Ectodermal cell (in vitro differentiated cells): ENCODE measurements at regions not wholly inside any gene's neighbourhood (a gene's known extent, or its start where the extent isn't known, plus 50 kb on each side); places are given as distances from the start of the nearest gene placed in this dataset.
"Not testable (repeated sequence)": the region's sequence is repeated elsewhere in the genome, so short reads cannot be mapped to it uniquely, and the experiment has no call there.

Experiments
- H3K27ac ChIP-seq: 2 replicates; pipeline ENCODE4 v1.7.0; 2013; ENCODE audit warnings: mild to moderate bottlenecking, low read depth, low read length; ENCODE audit not compliant: insufficient read depth, poor library complexity, severe bottlenecking
- H3K27me3 ChIP-seq: 2 replicates; pipeline ENCODE4 v1.7.0; 2013; ENCODE audit warnings: mild to moderate bottlenecking, low read length; ENCODE audit not compliant: insufficient read depth, control insufficient read depth, poor library complexity, severe bottlenecking
- H3K36me3 ChIP-seq: one replicate; pipeline ENCODE4 v1.7.0; 2013; ENCODE audit warnings: low read length; ENCODE audit not compliant: control insufficient read depth, insufficient read depth
- H3K4me1 ChIP-seq: one replicate; pipeline ENCODE4 v1.7.0; 2013; ENCODE audit warnings: low read length; ENCODE audit not compliant: control insufficient read depth, insufficient read depth
- H3K4me3 ChIP-seq: 2 replicates; pipeline ENCODE4 v1.7.0; 2013; ENCODE audit warnings: low read depth, low read length, control low read depth; ENCODE audit not compliant: insufficient read depth
- H3K9me3 ChIP-seq: 2 replicates; pipeline ENCODE4 v1.7.0; 2013; ENCODE audit warnings: mild to moderate bottlenecking, low read length, moderate library complexity; ENCODE audit not compliant: control insufficient read depth
- WGBS, 2 experiments: methylation state at CpG; one replicate each; pipeline ENCODE4 v1.1.7; 2013; ENCODE audit warnings: missing lambda C conversion rate in 2 of 2; 5-methylcytosine and 5-hydroxymethylcytosine counted together

DNA sequence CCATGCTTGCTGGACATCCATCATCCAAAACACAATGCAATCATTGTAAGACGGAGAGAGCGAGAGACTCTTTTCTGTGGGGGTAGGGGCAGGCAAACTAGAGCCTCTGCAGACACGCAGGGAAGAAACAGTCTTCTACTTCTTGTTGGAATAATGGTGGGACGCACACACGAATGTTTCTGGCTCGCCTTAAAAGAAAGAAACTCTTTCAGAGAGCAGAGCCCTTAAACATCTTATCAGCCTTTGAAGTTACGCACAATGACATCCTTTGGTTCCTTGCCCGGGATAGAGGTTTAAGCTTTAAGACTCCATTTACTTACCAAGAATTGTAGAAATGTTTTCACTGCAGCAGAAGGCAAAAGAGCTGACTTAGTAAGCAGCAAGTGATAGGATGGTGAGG lies 133.8 kb upstream of the FOXN3 start:
- no peaks in the 10 kb centered on the region for H3K27me3 ChIP-seq
- H3K9me3 ChIP-seq, result no peaks in the 10 kb centered on the region
- 78 to 85% methylated on average over 8 of the region's 8 CpGs for WGBS, 2 experiments
- peak overlapping the region; percentile 48 for H3K27ac ChIP-seq
- peaks cover 5% of the 10 kb centered on the region for H3K4me1 ChIP-seq
- H3K36me3 ChIP-seq, result no peaks in the 10 kb centered on the region
- H3K4me3 ChIP-seq, result no peak overlapping the region

GRCh38 chr14:89549381-89550125 lies 132.5 kb upstream of the FOXN3 start:
- Histone ChIP-seq H3K27me3 (no peaks in the 10 kb centered on the region), H3K36me3 (no peaks in the 10 kb centered on the region), H3K4me3 (no peak overlapping the region), H3K4me1 (peaks cover 5% of the 10 kb centered on the region), H3K27ac (peak overlapping the region; percentile 50), H3K9me3 (no peaks in the 10 kb centered on the region)
- WGBS, 2 experiments, result 87 to 89% methylated on average over 12 of the region's 12 CpGs

GRCh38 chr14:89547047-89547446 lies 130.0 kb upstream of the FOXN3 start:
- H3K27me3 ChIP-seq, H3K9me3 ChIP-seq, H3K4me3 ChIP-seq, H3K27ac ChIP-seq, H3K36me3 ChIP-seq: not testable (repeated sequence)
- H3K4me1 ChIP-seq, result peaks cover 26% of the 10 kb centered on the region
- WGBS, 2 experiments, result 87 to 88% methylated on average over 4 to 5 of the region's 5 CpGs

- Histone ChIP-seq H3K27me3 (no peaks in the 10 kb centered on the region), H3K27ac (no peak overlapping the region), H3K4me1 (peaks cover 21% of the 10 kb centered on the region), H3K4me3 (no peak overlapping the region), H3K9me3 (no peaks in the 10 kb centered on the region), H3K36me3 (no peaks in the 10 kb centered on the region)
- 83 to 89% methylated on average over 6 of the region's 6 CpGs for WGBS, 2 experiments
Observed at GRCh38 chr14:89544636-89545301, 127.7 kb upstream of the FOXN3 start.

DNA sequence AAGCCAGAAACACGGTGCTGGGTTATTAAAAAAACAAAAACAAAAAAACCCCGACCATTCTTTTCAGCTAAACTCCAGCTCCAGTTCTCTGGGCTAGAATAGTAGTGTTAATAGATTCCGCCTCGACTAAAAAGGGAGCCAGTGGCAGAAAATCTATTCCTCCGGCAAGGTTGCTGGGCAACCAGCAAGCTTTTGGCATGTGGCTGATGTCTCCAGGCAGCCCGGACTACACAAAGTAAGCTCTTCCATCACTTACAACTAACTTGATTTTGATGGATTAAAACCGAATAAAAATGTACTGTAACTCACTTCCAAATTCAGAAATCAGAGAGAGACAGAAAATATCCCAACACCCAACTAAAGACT lies 126.4 kb upstream of the FOXN3 start:
- Histone ChIP-seq H3K27ac (peak overlapping the region; percentile 81), H3K4me3 (no peak overlapping the region), H3K4me1 (peaks cover 21% of the 10 kb centered on the region), H3K27me3 (no peaks in the 10 kb centered on the region), H3K9me3 (no peaks in the 10 kb centered on the region), H3K36me3 (no peaks in the 10 kb centered on the region)
- 35 to 44% methylated on average over 6 to 7 of the region's 7 CpGs for WGBS, 2 experiments

DNA sequence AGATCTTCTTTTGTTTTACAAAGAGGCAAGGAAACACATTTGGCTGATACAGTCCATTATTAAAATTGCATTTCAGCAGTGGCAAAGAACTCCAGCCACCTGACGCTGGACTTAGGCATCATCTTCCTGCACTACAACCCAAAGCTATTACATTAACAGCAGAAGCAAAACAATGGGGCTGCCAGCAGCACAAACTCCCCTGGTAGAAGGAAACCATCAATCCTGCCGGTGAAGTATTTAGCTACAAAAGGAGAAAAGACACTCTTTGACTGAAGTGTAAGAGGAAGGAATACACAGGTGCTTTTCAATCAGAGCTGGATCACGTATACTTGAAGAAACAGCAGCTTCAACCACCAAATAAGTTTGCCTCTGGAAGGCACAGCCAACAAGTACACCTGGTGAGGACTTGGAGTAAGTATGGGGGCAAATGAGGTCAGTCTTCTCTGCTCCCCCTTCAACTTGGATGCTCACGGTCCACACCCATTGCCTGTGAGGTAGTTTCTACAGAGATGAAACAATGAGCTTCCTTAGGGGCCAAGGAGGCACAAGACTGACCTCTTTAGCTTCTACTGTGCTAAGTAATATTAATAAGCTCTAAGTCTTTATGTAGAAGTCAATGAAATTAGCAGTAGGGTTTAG lies 125.9 kb upstream of the FOXN3 start:
- no peak overlapping the region for H3K4me3 ChIP-seq
- H3K27ac ChIP-seq, result peak overlapping the region; percentile 81
- H3K27me3 ChIP-seq, result no peaks in the 10 kb centered on the region
- WGBS, 2 experiments, result 51 to 58% methylated on average over 4 of the region's 4 CpGs
- H3K36me3 ChIP-seq, result no peaks in the 10 kb centered on the region
- no peaks in the 10 kb centered on the region for H3K9me3 ChIP-seq
- peaks cover 21% of the 10 kb centered on the region for H3K4me1 ChIP-seq

DNA sequence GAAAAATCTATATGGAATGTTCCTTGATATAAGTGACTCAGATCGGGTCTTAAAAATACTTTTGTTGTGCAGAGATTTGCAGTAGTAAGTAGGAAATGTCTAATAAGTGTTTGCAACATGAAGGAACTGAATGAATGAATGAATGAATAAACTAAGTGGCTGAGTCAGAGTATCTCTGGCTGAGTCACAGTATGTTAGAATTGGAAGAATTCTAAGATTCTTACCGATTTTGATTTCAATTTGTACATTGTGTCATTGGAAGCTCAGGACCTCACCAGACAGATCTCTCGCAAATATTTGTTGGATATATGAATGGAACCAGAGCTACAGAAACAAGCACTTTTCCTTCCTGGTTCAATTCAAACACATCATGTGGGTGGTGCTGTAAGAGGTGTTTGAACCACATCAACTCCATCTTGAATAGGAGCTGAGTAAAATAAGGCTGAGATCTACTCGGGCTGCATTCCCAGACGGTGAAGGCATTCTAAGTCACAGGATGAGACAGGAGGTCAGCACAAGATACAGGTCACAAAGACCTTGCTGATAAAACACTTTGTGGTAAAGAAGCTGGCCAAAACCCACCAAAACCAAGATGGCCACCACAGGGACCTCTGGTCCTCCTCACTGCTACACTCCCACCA lies 123.9 kb upstream of the FOXN3 start:
- Histone ChIP-seq H3K27me3 (no peaks in the 10 kb centered on the region), H3K9me3 (no peaks in the 10 kb centered on the region), H3K27ac (no peak overlapping the region), H3K4me1 (peaks cover 21% of the 10 kb centered on the region), H3K4me3 (no peak overlapping the region), H3K36me3 (no peaks in the 10 kb centered on the region)
- 94 to 95% methylated on average over 5 of the region's 5 CpGs for WGBS, 2 experiments

GRCh38 chr14:89540009-89540829 lies 123.2 kb upstream of the FOXN3 start:
- H3K4me3 ChIP-seq, result no peak overlapping the region
- H3K27me3 ChIP-seq, result no peaks in the 10 kb centered on the region
- H3K9me3 ChIP-seq, result no peaks in the 10 kb centered on the region
- peaks cover 21% of the 10 kb centered on the region for H3K4me1 ChIP-seq
- H3K36me3 ChIP-seq, result no peaks in the 10 kb centered on the region
- WGBS, 2 experiments, result 94% methylated on average over 20 of the region's 20 CpGs
- no peak overlapping the region for H3K27ac ChIP-seq

DNA sequence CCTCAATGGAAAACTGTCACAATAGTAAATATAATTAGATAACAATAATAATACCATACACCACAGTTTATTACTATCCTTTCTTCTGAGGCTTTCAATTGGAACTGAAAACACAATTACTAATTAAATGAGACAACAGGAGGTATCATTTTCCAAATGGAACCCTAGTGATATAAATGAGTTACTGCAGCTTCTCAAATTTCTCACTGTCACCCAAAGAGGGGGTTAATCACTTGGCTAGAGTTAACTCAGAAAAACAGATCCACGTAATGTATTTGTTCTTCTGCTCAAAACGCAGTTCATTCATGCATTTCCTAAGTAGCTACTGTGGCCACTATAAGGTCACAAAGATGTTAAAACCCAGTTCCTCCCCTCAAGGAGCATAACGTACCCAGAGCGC lies 120.9 kb upstream of the FOXN3 start:
- Histone ChIP-seq H3K4me1 (peaks cover 9% of the 10 kb centered on the region), H3K27ac (no peak overlapping the region), H3K27me3 (no peaks in the 10 kb centered on the region), H3K9me3 (no peaks in the 10 kb centered on the region), H3K4me3 (no peak overlapping the region), H3K36me3 (no peaks in the 10 kb centered on the region)
- WGBS, 2 experiments, result 91 to 93% methylated on average over 4 of the region's 4 CpGs
